ENCODE measurements at regions not wholly inside any gene's neighbourhood (a gene's known extent, or its start where the extent isn't known, plus 50 kb on each side); places are given as distances from the start of the nearest gene placed in this dataset.

DNA sequence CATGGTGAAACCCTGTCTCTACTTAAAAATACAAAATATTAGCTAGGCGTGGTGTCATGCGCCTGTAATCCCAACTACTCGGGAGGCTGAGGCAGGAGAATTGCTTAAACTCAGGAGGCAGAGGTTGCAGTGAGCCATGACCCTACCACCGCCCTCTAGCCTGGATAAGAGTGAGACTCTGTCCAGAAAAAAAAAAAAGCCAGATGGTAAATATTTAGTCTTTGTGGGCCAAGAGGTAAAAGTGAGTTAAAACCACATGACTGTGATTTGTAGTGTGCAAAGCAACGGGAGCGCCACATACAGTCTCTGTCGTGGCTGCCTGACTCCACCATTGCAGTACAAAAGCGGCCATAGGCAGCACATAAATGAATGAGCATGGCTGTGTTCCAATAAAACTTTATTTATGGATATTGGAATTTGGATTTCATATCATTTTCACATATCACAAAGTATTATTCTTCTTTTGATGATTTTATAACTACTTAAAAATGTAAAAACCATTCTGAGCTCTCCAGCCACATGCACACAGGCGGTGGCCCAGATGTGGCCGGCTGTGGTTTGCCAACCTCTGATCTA lies 51.8 kb upstream of the CASZ1 start:
- DNase-seq (ENCODE audit: low read depth in 2 of 2), result no peak

DNA sequence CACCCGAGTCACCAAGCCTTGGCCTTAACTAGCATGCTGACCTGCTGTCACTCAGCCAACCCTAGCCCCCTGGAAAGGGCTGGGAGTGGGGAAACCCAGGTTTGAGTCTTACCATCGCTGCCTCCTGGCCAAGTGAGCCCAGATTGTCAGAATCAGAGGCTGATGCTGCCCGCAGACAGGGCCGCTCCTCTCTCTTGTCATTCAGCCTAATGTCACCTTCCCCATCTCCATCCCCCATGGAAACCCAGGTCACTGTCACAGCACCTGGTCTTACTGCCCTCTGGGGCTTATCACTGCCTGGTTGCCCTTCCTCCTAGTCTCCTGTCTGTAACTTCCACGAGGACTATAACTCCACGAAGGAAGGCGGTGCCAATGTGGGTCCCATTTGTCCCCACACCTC lies 53.6 kb upstream of the CASZ1 start:
- no peak for DNase-seq (ENCODE audit: low read depth in 2 of 2)

DNA sequence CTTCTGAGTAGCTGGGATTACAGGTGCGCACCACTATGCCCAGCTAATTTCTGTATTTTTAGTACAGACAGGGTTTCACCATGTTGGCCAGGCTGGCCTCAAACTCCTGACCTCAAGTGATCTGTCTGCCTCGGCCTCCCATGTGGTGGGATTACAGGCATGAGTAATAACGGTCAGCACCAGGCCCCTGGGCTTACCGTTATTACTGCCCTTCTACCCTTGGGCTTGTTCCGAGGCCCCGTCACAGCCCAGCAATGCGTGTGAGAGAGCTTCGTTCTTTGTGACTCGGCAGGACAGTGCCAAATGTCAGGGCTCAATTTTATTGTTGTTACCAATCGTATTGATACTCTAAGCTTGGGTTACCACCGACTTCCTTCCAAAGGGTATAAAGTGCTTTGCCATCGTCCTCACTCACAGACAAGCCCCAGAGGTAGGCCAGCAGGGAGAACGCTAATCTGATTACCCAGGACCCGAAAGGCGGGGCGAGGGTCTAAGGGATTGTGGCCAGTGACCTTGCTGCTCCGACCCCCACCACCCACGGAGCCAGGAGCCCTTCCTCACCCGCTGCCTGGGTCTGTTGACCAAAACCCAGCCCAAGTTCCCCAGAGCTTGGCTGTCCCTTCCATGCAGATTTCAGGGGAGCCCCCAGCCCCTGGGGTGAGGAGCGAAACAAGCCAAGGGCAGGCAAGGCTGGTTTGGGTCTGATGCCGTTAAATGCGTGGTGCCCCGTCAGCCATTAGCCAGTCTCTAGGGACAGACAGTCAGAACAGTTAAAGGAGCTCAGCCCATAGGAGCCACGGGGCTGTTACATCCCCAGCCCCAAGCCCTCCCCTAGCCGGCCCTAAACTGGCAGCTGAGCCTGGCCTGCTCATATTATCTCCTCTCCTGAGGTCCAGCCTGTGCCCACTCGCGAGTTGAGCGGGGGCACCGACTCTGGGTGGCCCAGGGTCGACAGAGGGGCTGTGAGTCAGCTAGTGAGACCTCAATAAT lies 54.9 kb upstream of the CASZ1 start:
- no peak for DNase-seq (ENCODE audit: low read depth in 2 of 2)

DNA sequence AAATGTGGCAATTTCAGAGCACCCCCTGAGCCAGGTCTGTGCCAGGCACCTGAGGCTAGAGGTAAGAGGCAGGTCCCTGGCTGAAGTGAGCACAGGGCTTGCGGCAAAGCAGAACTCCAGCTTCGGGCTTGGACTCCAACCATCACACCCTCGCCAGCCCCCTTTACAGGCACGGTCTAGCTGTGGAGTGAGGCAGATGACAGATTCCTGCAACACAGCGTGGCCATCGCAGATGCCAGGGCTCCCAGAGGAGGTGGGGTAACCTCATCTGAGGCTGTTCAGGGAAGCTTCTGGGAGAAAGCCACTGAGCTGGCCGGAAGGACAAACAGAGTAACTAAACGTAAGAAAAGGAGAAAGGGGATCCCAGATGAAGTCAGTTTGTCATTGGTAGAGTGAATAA lies 55.6 kb upstream of the CASZ1 start:
- no peak for DNase-seq (ENCODE audit: low read depth in 2 of 2)

DNA sequence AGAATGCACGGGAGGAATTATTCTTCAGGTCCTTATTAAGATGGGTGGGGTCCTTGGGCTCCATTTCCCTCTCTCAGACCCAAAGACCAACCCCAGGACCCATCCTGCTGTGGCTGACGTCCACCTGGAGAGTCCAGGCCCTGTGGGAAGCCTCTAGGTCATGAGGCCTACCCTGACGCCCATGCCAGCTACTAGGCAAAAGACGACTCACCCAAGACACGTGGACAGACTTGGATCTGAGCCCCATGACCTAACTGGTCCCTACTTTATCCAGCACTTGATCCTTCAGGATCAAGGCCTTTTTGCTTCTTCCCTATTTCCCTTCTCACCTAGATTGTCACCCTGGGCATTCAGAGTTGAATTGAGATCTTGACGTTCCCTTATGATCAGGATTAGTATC lies 56.0 kb upstream of the CASZ1 start:
- DNase-seq (ENCODE audit: low read depth in 2 of 2), result no peak

DNA sequence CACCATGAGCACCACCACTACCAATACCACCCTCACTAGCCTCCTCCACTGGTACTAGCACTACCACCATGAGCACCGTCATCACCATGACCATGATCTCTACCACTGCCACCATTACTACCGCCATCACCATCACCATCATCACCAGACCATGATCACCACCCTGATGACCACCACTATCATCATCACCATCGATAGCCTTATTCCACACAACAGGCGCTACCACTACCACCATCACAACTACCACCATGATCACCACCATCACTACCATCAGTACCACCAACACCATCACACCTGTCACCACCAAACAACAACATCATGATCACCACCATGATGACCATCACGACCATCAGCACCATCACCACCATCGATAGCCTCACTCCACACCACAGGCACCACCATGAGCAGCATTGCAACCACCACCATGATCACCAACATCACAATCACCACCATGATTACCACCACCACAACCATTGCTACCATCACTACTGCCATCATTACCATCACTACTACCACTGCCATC lies 56.6 kb upstream of the CASZ1 start:
- no peak for DNase-seq (ENCODE audit: low read depth in 2 of 2)

DNA sequence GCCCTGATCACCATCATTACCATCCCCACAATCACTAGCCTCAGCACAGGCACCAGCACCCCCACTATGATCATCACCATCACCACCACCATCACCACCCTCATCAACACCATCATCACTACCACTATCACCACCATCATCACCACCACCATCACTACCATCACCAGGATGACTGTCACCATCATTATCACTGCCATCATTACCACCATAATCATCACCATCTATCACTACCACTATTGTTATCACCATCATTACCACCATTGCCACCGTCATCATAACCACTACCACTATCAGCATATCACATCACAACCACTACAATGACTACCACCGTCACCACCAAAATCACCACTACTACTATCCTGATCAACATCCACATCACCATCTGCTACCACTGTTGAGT lies 57.3 kb upstream of the CASZ1 start:
- no peak for DNase-seq (ENCODE audit: low read depth in 2 of 2)

DNA sequence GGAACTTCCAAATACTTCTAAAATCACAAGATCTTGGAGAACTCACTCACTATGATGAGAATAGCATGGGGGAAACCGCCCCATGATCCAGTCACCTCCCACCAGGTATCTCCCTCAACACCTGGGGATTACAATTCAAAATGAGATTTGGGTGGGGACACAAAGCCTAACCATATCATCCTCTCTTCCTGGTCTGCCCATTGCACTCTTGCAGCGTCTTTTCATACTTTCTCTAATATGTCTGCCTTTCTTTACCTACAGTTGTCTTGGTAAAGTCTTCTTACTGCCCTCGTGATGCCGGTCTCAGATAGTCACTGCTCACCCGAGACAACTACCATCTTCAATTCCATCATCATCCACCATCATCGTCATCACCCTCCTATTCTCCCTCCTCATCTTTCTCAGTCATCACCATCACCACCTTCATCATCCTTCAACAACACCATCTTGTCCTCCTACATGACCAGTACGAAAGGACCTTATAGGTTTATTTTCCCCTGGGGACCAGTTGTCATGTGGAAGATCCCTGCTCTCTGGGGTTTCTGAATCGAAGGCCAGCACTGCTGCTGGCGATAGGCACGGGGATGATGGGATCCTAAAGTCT lies 58.5 kb upstream of the CASZ1 start:
- DNase-seq (ENCODE audit: low read depth in 2 of 2), result no peak

DNA sequence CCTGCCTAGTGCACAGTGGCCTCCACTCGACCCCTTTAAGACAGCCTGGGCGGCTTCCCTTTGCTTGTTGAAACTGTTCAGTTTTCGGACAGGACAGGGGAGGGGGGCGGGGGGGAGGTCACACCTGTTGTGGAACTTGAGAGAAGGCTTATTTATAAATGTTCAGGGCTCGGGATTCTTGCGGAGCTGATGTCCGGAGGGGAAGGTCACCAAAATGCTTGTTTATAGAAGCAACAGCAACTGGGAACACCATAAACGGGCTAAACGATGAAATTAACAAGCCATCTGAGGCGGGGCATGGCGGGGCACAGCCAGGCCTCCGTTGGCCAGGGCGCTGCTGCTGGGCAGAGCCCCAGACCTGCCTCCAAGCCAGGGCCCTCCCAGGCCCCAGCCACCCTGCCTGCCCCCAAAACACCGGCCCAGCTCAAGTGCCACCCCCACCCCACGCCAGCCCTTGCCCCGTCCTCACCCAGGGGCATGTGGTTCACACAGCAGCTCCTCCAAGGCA lies 59.8 kb upstream of the CASZ1 start:
- no peak for DNase-seq (ENCODE audit: low read depth in 2 of 2)

DNA sequence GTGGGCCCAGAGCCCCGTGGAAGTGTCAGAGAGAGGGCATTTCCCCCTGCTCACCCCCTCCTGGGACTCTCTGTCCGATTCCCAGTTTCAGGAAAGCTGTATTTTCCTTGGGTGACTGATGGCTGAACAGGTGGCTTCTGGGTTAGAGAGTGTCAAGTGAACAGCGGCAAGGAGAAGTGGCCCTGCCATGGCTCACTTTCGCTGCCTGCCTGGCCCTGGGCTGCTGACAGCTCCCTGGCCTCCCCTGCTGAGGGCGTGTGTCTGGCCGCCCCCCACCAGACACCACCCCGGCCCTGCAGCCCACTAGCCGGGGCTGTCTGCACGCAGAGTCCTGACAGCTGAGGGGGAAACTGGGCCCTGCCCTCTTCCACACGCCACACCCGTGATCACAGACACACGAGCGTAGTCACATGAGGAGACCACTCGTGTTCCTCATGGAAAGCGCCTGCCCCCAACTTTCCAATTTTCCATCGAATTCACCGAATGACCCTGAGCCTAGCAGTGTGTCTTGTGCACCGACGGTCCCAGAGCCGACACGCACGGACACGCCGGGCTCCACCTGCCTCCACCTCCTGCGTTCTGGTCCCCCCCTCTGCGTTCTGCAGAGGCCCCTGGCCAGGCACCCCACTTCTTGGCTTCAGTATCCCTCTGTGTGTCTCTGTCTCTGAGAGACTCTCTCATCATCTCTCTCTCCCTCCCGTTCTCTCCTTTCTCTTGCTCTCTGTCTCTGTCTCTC lies 60.6 kb upstream of the CASZ1 start:
- DNase-seq (ENCODE audit: low read depth in 2 of 2), result no peak

DNA sequence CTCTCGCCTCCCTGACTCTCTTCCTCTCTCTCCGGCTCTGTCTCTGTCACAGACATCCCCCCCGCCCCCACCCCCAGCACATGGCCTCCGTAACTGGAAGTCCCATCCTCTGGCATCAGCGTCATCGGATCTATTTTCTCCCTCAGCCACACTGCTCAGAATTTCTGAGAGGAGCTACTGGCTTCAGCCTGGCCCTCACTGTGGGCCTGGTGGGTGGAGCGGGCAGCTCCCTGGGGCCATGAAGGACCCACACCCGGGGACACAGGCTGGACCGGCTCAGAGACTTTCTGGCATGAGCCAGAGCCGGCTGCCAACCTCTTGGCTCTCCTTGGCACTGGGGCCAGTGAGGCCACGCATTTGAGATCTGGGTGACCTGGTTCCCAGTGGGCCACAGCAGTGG lies 61.2 kb upstream of the CASZ1 start:
- DNase-seq (ENCODE audit: low read depth in 2 of 2), result no peak

DNA sequence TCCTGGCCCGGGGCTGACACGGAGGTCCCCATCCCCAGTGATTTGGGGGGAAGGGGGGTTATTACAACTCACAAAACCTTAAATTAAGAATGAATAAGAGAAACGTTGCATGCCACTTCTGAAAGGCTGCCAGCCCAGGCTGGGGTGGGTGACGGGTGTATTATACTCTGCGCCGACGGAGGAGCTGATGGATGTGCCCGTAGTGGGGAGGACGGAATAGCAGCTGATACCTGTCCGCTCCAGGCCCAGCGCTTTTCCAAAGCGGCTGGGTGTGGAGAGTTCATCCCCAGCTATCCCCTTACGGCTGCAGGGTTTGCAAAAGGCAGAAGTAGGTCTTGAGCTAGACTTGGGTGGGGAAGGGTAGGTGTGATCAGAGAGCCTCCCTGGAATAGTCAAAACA lies 63.8 kb upstream of the CASZ1 start:
- no peak for DNase-seq (ENCODE audit: low read depth in 2 of 2)

DNA sequence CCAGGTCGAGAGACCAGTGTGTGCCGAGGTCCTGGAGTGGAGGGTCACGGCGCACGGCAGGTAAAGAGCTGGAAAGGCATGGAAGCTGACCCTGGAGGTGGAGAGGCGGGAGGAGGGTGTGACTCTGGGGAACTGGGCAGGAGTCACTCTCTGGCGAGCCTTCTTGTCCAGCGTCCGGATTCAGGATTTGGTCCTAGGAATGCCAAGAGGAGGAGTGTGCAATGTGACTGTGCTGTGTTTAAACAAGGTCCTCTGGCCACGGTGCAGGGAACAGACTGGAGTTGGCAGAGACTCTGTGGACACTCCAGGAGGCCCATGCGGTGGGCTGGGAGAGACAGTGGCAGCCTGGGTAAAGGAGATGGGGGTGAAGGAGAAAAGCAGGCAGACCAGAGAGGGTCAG lies 64.2 kb upstream of the CASZ1 start:
- no peak for DNase-seq (ENCODE audit: low read depth in 2 of 2)

DNA sequence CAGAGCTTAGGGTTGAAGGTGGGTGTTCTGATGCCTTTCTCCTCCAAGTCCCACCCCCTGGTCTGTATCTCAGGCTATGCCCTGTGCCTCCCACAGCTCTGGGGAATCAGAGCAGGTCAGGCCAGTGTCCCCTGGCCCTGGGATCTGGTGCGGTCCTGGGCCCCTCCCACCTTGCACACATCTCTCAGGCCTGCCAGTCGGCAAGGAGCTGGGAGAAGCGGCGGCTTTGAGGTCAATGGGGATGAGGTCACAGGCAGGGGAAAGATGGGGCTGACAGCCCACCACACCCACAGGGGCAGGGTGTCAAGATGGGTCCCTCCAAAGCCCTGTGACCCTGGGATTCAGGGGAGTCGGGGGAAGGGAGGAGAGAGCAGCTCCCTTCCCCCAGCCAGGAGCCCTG lies 65.4 kb upstream of the CASZ1 start:
- no peak for DNase-seq (ENCODE audit: low read depth in 2 of 2)

DNA sequence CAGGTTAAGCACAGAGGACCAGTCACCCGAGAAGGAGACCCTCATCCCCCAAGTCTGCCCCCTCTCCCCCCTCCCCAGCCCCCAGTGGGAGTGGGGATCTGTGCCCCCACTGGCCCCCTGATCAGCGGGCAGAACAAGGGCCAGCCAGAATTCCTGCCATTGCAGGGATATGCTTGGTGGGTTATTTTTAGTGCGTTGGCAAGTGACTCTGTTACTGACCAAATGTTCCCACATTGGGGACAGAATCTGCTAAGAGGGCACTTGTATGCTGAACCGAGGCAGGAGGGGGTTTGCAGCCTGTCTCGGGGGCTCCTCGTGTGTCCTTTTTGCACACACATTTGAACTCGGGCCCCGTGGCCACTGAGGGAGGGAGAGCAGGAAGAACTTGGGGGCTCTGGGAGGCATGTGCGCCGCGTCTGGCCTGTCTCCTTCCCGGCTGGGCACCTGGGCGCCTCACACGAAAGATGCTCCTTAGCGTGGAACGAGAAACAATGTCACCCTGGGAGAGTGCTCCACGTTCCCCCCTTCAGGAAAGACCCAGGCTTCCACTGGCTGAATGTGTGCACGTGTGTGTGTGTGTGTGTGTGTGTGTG lies 66.4 kb upstream of the CASZ1 start:
- no peak for DNase-seq (ENCODE audit: low read depth in 2 of 2)

DNA sequence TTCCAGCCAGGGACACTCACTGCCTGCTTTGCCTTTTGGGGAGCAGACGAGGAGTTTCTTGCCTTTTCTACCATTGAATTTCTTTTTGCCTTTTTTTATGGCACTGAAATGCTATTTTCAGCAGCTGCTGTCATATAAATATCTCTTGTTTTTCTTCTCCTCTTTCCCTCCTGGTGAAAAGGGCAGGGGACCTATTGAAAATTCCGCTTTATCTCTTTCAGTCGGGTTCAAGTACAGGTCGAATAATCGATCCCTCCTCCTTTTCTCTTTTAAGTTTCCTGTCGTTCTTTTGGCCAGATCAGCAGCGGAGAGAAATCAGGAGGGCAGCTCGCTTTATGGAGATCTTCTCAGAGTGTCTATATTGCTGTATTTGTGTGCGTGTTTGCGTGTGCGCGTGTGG lies 67.4 kb upstream of the CASZ1 start:
- DNase-seq (ENCODE audit: low read depth in 2 of 2), result no peak

DNA sequence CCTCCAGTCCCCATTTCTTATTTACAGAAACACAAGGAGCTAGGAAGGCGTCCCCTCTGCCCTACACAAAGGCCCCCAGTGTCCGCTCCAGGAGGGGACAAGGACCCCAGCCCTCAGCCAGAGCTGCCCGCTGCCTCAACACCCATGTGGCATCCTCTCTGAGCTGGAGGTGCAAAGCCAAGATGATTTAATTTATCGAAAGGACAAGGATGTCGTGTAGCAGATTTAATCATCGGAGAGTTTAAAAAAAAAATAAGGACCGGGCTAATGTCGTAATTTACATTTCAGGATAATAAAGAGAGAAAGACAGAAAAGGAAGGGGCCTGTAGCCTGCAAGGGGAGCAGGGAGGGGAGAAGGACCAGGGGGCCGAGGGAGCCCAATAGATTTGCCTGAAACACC lies 68.3 kb upstream of the CASZ1 start:
- no peak for DNase-seq (ENCODE audit: low read depth in 2 of 2)

DNA sequence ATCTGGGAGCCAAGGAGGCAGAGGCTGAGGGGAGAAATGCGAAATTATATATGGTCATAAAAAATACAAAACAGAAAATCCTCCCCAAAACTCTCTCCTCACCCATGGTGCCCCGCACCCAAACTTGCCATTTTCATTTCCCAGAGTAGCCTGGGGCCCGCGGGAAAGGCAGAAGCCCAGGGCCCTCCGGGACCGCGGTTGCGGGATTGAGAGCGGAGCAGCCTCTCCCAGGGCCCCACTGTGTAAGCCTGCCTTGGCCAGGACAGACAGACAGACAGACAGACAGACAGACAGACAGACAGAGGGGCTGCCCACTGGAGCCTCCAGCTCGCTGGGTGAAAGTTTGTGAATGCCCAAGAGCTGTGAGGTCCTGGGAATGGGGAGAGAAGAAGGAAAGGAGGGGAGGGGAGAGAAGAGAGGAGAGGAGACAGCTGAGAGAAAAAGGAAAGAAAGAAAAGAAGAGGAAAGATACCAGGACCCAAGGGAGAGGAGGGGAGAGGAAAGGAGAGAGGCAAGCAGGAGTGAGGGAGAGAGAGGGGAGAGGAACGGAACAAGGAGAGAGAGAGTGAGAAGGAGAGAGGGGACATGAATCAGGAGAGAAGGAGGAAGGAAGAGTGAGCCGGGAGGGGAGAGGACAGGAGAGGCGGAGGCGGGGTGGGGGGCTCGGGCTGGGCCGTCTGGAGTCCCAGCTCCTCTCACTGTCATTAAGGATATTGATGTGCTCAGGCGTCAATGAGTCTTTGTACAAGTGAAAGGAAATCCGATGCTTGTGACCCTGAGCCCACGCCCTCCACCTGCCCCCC lies 69.3 kb upstream of the CASZ1 start:
- no peak for DNase-seq (ENCODE audit: low read depth in 2 of 2)

DNA sequence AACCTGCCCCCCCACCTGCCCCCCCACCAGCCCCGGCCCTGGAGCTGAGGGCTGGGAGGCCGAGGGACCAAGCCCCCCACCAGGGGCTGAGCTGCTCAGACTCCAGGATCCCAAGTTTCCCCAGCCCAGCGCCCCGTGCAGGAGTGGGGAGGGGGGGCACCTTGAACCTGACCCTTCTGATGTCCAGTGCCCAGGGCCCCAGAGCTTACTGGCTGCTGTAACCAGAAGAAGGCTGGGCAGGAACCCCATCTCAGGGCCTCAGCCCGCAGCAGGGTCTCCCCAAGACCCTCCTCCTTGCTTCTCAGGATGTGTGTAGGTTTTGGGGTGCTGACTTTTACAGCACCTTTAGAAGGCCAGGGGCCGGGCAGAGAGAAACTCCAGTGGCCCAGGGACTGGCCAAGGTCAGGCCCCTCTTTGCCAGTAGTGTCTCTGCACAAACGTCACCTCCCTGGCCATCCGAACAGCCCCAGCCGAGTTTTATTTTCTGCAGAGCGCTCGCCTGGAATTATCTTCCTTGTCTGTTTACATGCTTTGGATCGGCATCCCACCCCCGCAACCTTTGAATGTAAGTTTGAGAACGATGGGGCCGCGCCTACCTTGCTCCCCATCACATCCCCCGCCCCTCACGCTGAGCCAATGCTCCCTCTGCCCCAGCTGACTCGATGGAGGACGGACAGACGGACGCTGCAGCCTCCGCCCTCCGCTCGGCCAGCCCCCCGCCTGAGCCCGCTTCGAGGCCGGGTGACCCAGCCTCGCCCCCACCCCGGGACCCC lies 70.1 kb upstream of the CASZ1 start:
- DNase-seq (ENCODE audit: low read depth in 2 of 2), result peak in 1 of 2 donors; percentile 20
